ENCODE measurements at regions not wholly inside any gene's neighbourhood (a gene's known extent, or its start where the extent isn't known, plus 50 kb on each side); places are given as distances from the start of the nearest gene placed in this dataset.

- Histone ChIP-seq H3K9me3 (no peaks in the 10 kb centered on the region), H3K36me3 (no peaks in the 10 kb centered on the region), H3K27ac (no peak overlapping the region), H3K4me1 (no peaks in the 10 kb centered on the region), H3K4me3 (no peak overlapping the region), H3K27me3 (ENCODE audit: low read depth) (no peaks in the 10 kb centered on the region)
- ATAC-seq (no peak), DNase-seq (no peak)
- intact Hi-C loops (cut with DNase I) = no loop called here
- TF ChIP-seq CTCF (IDR thresholded peaks at IDR 0.05) = no peak
These were observed 146.0 kb downstream of the ELOVL4 start for GRCh38 chr6:79801362-79801761.

- intact Hi-C loops (cut with DNase I) = no loop called here
- Histone ChIP-seq H3K4me1 (no peaks in the 10 kb centered on the region), H3K27me3 (ENCODE audit: low read depth) (no peaks in the 10 kb centered on the region), H3K36me3 (no peaks in the 10 kb centered on the region), H3K9me3 (no peaks in the 10 kb centered on the region), H3K27ac (no peak overlapping the region), H3K4me3 (no peak overlapping the region)
- ATAC-seq (no peak), DNase-seq (no peak)
- TF ChIP-seq CTCF (IDR thresholded peaks at IDR 0.05) = no peak
These were observed 148.5 kb downstream of the ELOVL4 start for GRCh38 chr6:79798841-79799240.

- ATAC-seq = no peak
- no peak for DNase-seq
- intact Hi-C loops (cut with DNase I) = no loop called here
- Histone ChIP-seq H3K36me3 (no peaks in the 10 kb centered on the region), H3K4me3 (no peak overlapping the region), H3K27ac (no peak overlapping the region), H3K4me1 (no peaks in the 10 kb centered on the region), H3K9me3 (no peaks in the 10 kb centered on the region), H3K27me3 (ENCODE audit: low read depth) (no peaks in the 10 kb centered on the region)
- TF ChIP-seq CTCF (IDR thresholded peaks at IDR 0.05) = no peak
These were observed 149.4 kb downstream of the ELOVL4 start for GRCh38 chr6:79797912-79798311.

- no peak overlapping the region for H3K27ac ChIP-seq
- no peaks in the 10 kb centered on the region for H3K9me3 ChIP-seq
- DNase-seq = no peak
- TF ChIP-seq CTCF (IDR thresholded peaks at IDR 0.05) = no peak
- no peaks in the 10 kb centered on the region for H3K4me1 ChIP-seq
- H3K27me3 ChIP-seq (ENCODE audit: low read depth) = no peaks in the 10 kb centered on the region
- H3K36me3 ChIP-seq = no peaks in the 10 kb centered on the region
- H3K4me3 ChIP-seq = no peak overlapping the region
- intact Hi-C loops (cut with DNase I) = no loop called here
- no peak for ATAC-seq
These were observed 150.1 kb downstream of the ELOVL4 start for GRCh38 chr6:79797163-79797764.

GRCh38 chr6:79796197-79796596 lies 151.2 kb downstream of the ELOVL4 start:
- DNase-seq = no peak
- H3K36me3 ChIP-seq = no peaks in the 10 kb centered on the region
- no peaks in the 10 kb centered on the region for H3K9me3 ChIP-seq
- H3K27ac ChIP-seq = no peak overlapping the region
- no peaks in the 10 kb centered on the region for H3K4me1 ChIP-seq
- TF ChIP-seq CTCF (IDR thresholded peaks at IDR 0.05) = no peak
- H3K4me3 ChIP-seq = no peak overlapping the region
- no peak for ATAC-seq
- H3K27me3 ChIP-seq (ENCODE audit: low read depth) = no peaks in the 10 kb centered on the region
- intact Hi-C loops (cut with DNase I) = no loop called here

- Histone ChIP-seq H3K27ac (no peak overlapping the region), H3K4me3 (no peak overlapping the region), H3K9me3 (no peaks in the 10 kb centered on the region), H3K36me3 (no peaks in the 10 kb centered on the region), H3K4me1 (no peaks in the 10 kb centered on the region), H3K27me3 (ENCODE audit: low read depth) (no peaks in the 10 kb centered on the region)
- no peak for DNase-seq
- intact Hi-C loops (cut with DNase I) = no loop called here
- ATAC-seq = no peak
- no peak for TF ChIP-seq CTCF (IDR thresholded peaks at IDR 0.05)
These were observed 157.5 kb downstream of the ELOVL4 start for GRCh38 chr6:79789896-79790295.
